Activated naive CD4-positive, alpha-beta T cell treated with anti-CD3 and anti-CD28 coated beads, Interleukin-2, amount 50 U/mL, for 72 hours (primary cell): ENCODE measurements at regions not wholly inside any gene's neighbourhood (a gene's known extent, or its start where the extent isn't known, plus 50 kb on each side); places are given as distances from the start of the nearest gene placed in this dataset.

Experiments
- ATAC-seq, 2 donors: fragments of 150-1000 bp; cut with Tn5 transposase; 2 replicates each; pipeline ENCODE4 v1.10.0; 2021; ENCODE audit warnings: mild to moderate bottlenecking in 2 of 2, moderate library complexity in 2 of 2
- DNase-seq, 2 donors: peaks; one replicate each; pipeline ENCODE4 v3.0.0; 2021 to 2022; ENCODE audit warnings: low spot score in 2 of 2
- H3K27ac Mint-ChIP-seq, 2 donors: one replicate each; pipeline ENCODE4 v1.8.0; 2022; ENCODE audit warnings: mild to moderate bottlenecking in 2 of 2, mixed read lengths in 2 of 2
- H3K36me3 Mint-ChIP-seq, 2 donors: one replicate each; pipeline ENCODE4 v1.8.0; 2022; ENCODE audit warnings: mixed read lengths in 2 of 2
- H3K9me3 Mint-ChIP-seq, 2 donors: one replicate each; pipeline ENCODE4 v1.8.0; 2022; ENCODE audit warnings: mixed read lengths in 2 of 2

- DNase-seq, result no peak
- no peak overlapping the region for H3K27ac Mint-ChIP-seq
- no peaks in the 10 kb centered on the region for H3K36me3 Mint-ChIP-seq
- ATAC-seq, result no peak
- H3K9me3 Mint-ChIP-seq, result peaks cover 16 to 25% of the 10 kb centered on the region in 2 donors
Measured at GRCh38 chr4:179486570-179487335, 2044.5 kb upstream of the AGA start.

- no peak overlapping the region for H3K27ac Mint-ChIP-seq
- no peaks in the 10 kb centered on the region for H3K36me3 Mint-ChIP-seq
- ATAC-seq (no peak), DNase-seq (no peak)
- peaks cover 21 to 28% of the 10 kb centered on the region in 2 donors for H3K9me3 Mint-ChIP-seq
Measured at GRCh38 chr4:179492260-179493080, 2050.2 kb upstream of the AGA start.

- DNase-seq, result no peak
- no peak for ATAC-seq
- H3K27ac Mint-ChIP-seq, result no peak overlapping the region
- H3K36me3 Mint-ChIP-seq, result no peaks in the 10 kb centered on the region
- peaks cover 17% of the 10 kb centered on the region in 2 donors for H3K9me3 Mint-ChIP-seq
Measured at GRCh38 chr4:179503976-179504375, 2061.7 kb upstream of the AGA start.

- DNase-seq (no peak), ATAC-seq (no peak)
- no peak overlapping the region for H3K27ac Mint-ChIP-seq
- H3K9me3 Mint-ChIP-seq, result peaks cover 22 to 24% of the 10 kb centered on the region in 2 donors
- H3K36me3 Mint-ChIP-seq, result no peaks in the 10 kb centered on the region
Measured at GRCh38 chr4:179509489-179509888, 2067.3 kb upstream of the AGA start.

GRCh38 chr4:179521952-179522351 lies 2079.7 kb upstream of the AGA start:
- DNase-seq (no peak), ATAC-seq (no peak)
- H3K27ac Mint-ChIP-seq, result no peak overlapping the region
- no peaks in the 10 kb centered on the region for H3K36me3 Mint-ChIP-seq
- peaks cover 3 to 4% of the 10 kb centered on the region in 2 donors for H3K9me3 Mint-ChIP-seq

DNA sequence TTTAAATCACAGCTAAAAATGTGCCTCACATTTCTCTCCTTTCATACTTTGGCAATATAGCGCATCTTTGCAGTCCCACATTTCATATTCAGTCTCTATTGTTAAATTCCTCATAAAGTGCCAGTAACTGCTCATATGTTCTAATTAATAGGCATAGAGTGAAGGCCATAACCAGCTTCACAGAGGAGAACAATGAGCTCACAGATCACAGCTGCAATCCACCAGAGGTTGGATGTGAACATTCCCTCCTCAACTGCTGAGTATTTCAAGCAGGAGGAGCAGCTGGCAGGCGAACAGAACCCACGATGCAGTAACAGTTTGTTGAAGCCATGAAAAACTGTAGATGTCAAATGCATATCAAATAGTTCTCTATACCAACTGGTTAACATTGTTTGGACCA lies 2088.7 kb upstream of the AGA start:
- no peak for ATAC-seq
- DNase-seq, result no peak
- no peaks in the 10 kb centered on the region for H3K36me3 Mint-ChIP-seq
- no peak overlapping the region for H3K27ac Mint-ChIP-seq
- peaks cover 23 to 24% of the 10 kb centered on the region in 2 donors for H3K9me3 Mint-ChIP-seq

GRCh38 chr4:179536694-179537093 lies 2094.5 kb upstream of the AGA start:
- peaks cover 17 to 22% of the 10 kb centered on the region in 2 donors for H3K9me3 Mint-ChIP-seq
- DNase-seq (no peak), ATAC-seq (no peak)
- no peaks in the 10 kb centered on the region for H3K36me3 Mint-ChIP-seq
- no peak overlapping the region for H3K27ac Mint-ChIP-seq

DNA sequence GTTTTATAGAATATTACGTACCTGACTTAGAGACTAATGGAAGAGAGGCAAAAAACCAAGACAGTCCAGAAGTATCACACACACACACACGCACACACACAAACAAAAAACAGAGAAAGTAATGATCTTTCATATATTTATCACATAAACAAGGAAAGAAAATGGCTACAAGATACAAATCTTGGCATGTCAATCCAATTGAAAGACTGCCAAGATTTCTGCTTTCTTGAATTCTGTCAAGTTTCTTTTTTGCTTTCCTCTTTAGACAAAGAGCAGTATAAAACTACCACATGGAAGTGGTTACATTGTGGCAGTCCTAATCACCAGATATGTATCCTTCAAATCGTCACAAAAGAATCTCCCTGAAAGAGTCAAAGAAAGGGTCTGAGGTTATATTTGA lies 2097.4 kb upstream of the AGA start:
- ATAC-seq, result no peak
- no peak for DNase-seq
- Mint-ChIP-seq H3K9me3 (peaks cover 15 to 16% of the 10 kb centered on the region in 2 donors), H3K27ac (no peak overlapping the region), H3K36me3 (no peaks in the 10 kb centered on the region)

DNA sequence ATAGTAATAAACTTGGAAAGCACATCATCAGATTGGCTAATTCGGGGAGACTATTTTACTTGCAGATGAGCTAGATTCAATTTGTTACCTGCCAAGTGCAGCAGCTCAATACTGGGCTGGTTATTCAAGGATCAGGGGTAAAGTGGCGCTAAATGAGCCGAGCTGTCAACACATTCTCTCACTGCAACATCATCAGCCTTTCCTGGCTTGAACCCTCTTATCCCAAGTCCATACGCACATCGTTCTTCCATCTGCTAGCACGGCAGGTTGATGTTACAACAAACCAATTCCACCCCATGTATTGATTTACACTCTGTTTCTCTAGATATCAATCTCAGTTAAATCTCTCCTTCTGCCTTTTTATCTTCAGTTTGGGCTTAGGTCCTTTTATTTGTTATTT lies 2101.5 kb upstream of the AGA start:
- H3K9me3 Mint-ChIP-seq, result peaks cover 38 to 45% of the 10 kb centered on the region in 2 donors
- ATAC-seq, result no peak
- DNase-seq, result no peak
- H3K27ac Mint-ChIP-seq, result no peak overlapping the region
- H3K36me3 Mint-ChIP-seq, result peaks cover 0 to 8% of the 10 kb centered on the region in 2 donors

DNA sequence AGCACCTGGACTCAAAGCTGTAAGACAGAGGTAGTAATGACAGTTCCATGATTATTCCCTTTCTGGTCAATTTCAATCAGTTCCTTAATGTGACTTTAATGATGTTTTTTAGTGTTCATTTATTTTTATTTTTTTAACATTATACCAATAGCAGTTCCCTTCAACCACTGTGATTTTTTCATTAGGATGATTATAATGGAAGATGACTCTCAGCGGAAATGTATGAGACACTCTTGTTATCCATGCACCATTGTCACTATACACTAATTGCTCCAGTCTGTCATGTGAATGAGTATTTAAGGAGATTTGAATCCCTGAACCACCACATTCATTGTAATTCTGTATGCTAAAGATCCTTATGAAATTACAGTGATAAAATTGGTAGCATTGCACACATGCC lies 2102.3 kb upstream of the AGA start:
- no peak for DNase-seq
- no peak overlapping the region for H3K27ac Mint-ChIP-seq
- H3K36me3 Mint-ChIP-seq, result peaks cover 0 to 8% of the 10 kb centered on the region in 2 donors
- H3K9me3 Mint-ChIP-seq, result peaks cover 38 to 47% of the 10 kb centered on the region in 2 donors
- ATAC-seq, result no peak

GRCh38 chr4:179552131-179552530 lies 2109.9 kb upstream of the AGA start:
- Mint-ChIP-seq H3K9me3 (peaks cover 29 to 30% of the 10 kb centered on the region in 2 donors), H3K36me3 (no peaks in the 10 kb centered on the region), H3K27ac (no peak overlapping the region)
- no peak for DNase-seq
- ATAC-seq, result no peak

- ATAC-seq (no peak), DNase-seq (no peak)
- Mint-ChIP-seq H3K27ac (no peak overlapping the region), H3K9me3 (peaks cover 34 to 36% of the 10 kb centered on the region in 2 donors), H3K36me3 (peaks cover 6 to 20% of the 10 kb centered on the region in 2 donors)
Measured at GRCh38 chr4:179563741-179564140, 2121.5 kb upstream of the AGA start.

- no peak for ATAC-seq
- Mint-ChIP-seq H3K27ac (no peak overlapping the region), H3K9me3 (peaks cover 24 to 35% of the 10 kb centered on the region in 2 donors), H3K36me3 (peaks cover 6 to 10% of the 10 kb centered on the region in 2 donors)
- no peak for DNase-seq
Measured at GRCh38 chr4:179569549-179569948, 2127.3 kb upstream of the AGA start.

- H3K9me3 Mint-ChIP-seq, result peaks cover 8 to 17% of the 10 kb centered on the region in 2 donors
- no peak overlapping the region for H3K27ac Mint-ChIP-seq
- DNase-seq (no peak), ATAC-seq (no peak)
- no peaks in the 10 kb centered on the region for H3K36me3 Mint-ChIP-seq
Measured at GRCh38 chr4:179582164-179582905, 2140.1 kb upstream of the AGA start.

DNA sequence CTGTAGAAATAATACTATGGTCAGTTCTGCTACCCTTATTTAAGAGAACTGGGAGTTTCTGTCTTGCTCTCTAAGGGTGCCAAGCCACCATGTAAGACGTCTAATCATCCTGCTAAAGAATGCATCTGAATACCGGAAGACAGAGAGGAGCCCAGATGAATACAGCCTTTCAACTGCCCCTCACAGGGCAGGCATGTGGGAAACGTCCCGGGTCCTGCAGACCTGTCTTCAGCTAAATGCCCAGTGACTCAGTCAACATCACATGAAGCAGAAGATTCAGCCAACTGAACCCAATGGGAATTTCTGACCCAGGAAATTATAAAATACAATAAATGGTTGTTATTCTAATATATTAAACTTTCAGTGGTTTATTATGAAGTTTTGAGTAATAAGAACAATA lies 2141.0 kb upstream of the AGA start:
- ATAC-seq, result no peak
- H3K27ac Mint-ChIP-seq, result no peak overlapping the region
- no peaks in the 10 kb centered on the region for H3K36me3 Mint-ChIP-seq
- DNase-seq, result no peak
- peaks cover 8 to 15% of the 10 kb centered on the region in 2 donors for H3K9me3 Mint-ChIP-seq

- no peak for DNase-seq
- Mint-ChIP-seq H3K9me3 (peaks cover 10% of the 10 kb centered on the region in 2 donors), H3K36me3 (no peaks in the 10 kb centered on the region), H3K27ac (no peak overlapping the region)
- no peak for ATAC-seq
Measured at GRCh38 chr4:179584101-179584500, 2141.9 kb upstream of the AGA start.

DNA sequence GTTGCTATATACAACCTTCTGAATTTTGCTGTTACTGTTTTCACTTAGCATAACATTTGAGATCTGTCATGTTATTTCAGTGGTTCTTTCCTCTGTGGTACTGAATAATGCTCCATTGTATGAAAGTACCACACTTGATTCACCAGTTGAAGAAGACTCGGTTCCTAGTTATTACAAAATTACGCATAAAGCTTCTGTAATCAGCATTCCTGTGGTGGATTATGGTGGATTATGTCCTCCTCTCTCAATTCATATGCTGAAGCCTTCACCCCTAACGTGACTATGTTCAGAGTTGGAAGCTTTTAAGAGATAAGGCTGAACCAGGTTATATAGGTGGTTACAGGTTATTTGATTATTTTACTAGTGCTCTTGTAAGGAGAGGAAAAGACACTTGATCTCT lies 2143.5 kb upstream of the AGA start:
- peaks cover 0 to 6% of the 10 kb centered on the region in 2 donors for H3K36me3 Mint-ChIP-seq
- no peak overlapping the region for H3K27ac Mint-ChIP-seq
- ATAC-seq, result no peak
- DNase-seq, result no peak
- peaks cover 7 to 14% of the 10 kb centered on the region in 2 donors for H3K9me3 Mint-ChIP-seq
